Mesendoderm (in vitro differentiated cells): ENCODE measurements at regions not wholly inside any gene's neighbourhood (a gene's known extent, or its start where the extent isn't known, plus 50 kb on each side); places are given as distances from the start of the nearest gene placed in this dataset.

Source experiments
- DNase-seq: peaks from one replicate; pipeline ENCODE4 v3.0.0; 2013
- H2AK5ac ChIP-seq: 2 replicates; pipeline ENCODE4 v1.6.1; 2013; ENCODE audit warnings: low read length, inconsistent platforms
- H2BK120ac ChIP-seq: 2 replicates; pipeline ENCODE4 v1.6.1; 2013; ENCODE audit warnings: low read depth, mild to moderate bottlenecking, low read length, moderate library complexity, mixed read lengths
- H2BK15ac ChIP-seq: replicated peaks from 2 replicates; pipeline ENCODE4 v1.6.1; 2013; ENCODE audit warnings: low read depth, mild to moderate bottlenecking, moderate library complexity
- H2BK5ac ChIP-seq: 2 replicates; pipeline ENCODE4 v1.6.1; 2013; ENCODE audit warnings: low read length, inconsistent platforms
- H3K18ac ChIP-seq: 2 replicates; pipeline ENCODE4 v1.6.1; 2013; ENCODE audit warnings: mild to moderate bottlenecking, low read length, mixed read lengths
- H3K23ac ChIP-seq: one replicate; pipeline ENCODE4 v1.6.1; 2013; ENCODE audit warnings: low read length
- H3K27ac ChIP-seq: 2 replicates; pipeline ENCODE4 v1.5.1; 2013; ENCODE audit warnings: low read depth, mild to moderate bottlenecking, inconsistent platforms, low read length, moderate library complexity
- H3K27me3 ChIP-seq: 2 replicates; pipeline ENCODE4 v1.6.1; 2013; ENCODE audit warnings: low read length, control low read depth, mild to moderate bottlenecking, inconsistent platforms; ENCODE audit not compliant: insufficient read depth, poor library complexity
- H3K36me3 ChIP-seq: 2 replicates; pipeline ENCODE4 v1.6.1; 2013; ENCODE audit warnings: low read length, inconsistent platforms; ENCODE audit not compliant: control insufficient read depth, insufficient read depth
- H3K4ac ChIP-seq: one replicate; pipeline ENCODE4 v1.6.1; 2013; ENCODE audit warnings: low read depth, mild to moderate bottlenecking, low read length, moderate library complexity
- H3K4me1 ChIP-seq: 2 replicates; pipeline ENCODE4 v1.6.1; 2013; ENCODE audit warnings: low read depth, low read length, inconsistent platforms; ENCODE audit not compliant: control insufficient read depth
- H3K4me2 ChIP-seq: 2 replicates; pipeline ENCODE4 v1.6.1; 2013; ENCODE audit warnings: low read length
- H3K4me3 ChIP-seq: 2 replicates; pipeline ENCODE4 v1.5.1; 2013; ENCODE audit warnings: mild to moderate bottlenecking, low read length
- H3K56ac ChIP-seq: one replicate; pipeline ENCODE4 v1.6.1; 2013; ENCODE audit warnings: low read length
- H3K79me1 ChIP-seq: 2 replicates; pipeline ENCODE4 v1.6.1; 2013; ENCODE audit warnings: low read length, inconsistent platforms
- H3K79me2 ChIP-seq: 2 replicates; pipeline ENCODE4 v1.6.1; 2013; ENCODE audit warnings: mild to moderate bottlenecking, low read length; ENCODE audit not compliant: control insufficient read depth, insufficient read depth
- H3K9ac ChIP-seq: 2 replicates; pipeline ENCODE4 v1.6.1; 2013; ENCODE audit warnings: low read length, inconsistent platforms
- H4K5ac ChIP-seq: one replicate; pipeline ENCODE4 v1.6.1; 2013; ENCODE audit warnings: low read length
- H4K8ac ChIP-seq: one replicate; pipeline ENCODE4 v1.6.1; 2013; ENCODE audit warnings: low read depth, mild to moderate bottlenecking, control low read depth, low read length, moderate library complexity
- WGBS: extraction: QIAGEN DNeasy Blood & Tissue Kit; methylation state at CpG from one replicate; pipeline ENCODE4 v1.1.7; 2013; ENCODE audit warnings: low lambda C conversion rate, missing lambda C conversion rate; ENCODE audit not compliant: insufficient coverage; ENCODE audit errors: extremely low coverage; 5-methylcytosine and 5-hydroxymethylcytosine counted together

DNA sequence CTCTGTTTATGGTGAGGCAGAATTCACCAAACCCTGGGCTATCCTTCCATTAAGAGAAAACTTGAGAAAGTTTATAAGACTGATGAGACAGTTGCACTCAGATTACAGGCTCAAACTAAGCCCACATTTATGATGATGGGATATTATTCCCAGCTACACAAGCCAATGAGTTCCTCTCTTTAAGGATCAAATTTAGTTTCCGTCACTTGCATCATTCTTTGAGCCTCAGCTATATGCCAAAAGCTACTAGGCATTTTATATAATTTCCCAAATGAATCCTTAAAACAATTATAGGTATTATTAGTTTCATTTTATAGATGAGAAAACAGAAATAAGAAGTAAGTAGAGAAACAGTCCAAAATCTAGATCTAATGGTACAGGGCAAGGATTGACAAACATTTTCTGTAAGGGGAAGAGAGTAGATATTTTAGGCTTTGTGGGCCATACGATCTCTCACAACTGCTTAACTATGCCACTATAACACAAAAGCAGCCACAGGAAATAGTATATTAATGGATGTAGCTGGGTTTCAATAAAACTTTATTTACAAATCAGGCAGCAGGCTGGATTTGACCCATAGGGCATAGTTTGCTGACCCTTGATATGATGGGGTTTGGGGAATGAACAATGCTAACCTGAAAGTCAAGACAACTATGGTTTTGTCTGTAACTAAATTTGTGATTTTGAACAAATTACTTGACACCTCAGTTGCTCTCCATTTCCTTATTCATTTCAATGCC lies 91.8 kb upstream of the PLXNC1 start:
- Histone ChIP-seq H3K18ac (no peak overlapping the region), H3K4me1 (no peaks in the 10 kb centered on the region), H2BK5ac (no peak overlapping the region), H3K4ac (no peak overlapping the region), H3K4me2 (no peak overlapping the region), H3K27me3 (no peaks in the 10 kb centered on the region), H3K36me3 (no peaks in the 10 kb centered on the region), H2BK120ac (no peak overlapping the region), H4K8ac (no peak overlapping the region), H3K56ac (no peak overlapping the region), H2AK5ac (no peak overlapping the region), H3K27ac (no peak overlapping the region), H3K9ac (no peak overlapping the region), H3K79me2 (no peaks in the 10 kb centered on the region), H2BK15ac (no peak overlapping the region), H3K4me3 (no peak overlapping the region), H4K5ac (no peak overlapping the region), H3K79me1 (no peaks in the 10 kb centered on the region), H3K23ac (no peak overlapping the region)
- no peak for DNase-seq
- WGBS, result no CpG with 5 or more reads among the region's 2 CpGs

DNA sequence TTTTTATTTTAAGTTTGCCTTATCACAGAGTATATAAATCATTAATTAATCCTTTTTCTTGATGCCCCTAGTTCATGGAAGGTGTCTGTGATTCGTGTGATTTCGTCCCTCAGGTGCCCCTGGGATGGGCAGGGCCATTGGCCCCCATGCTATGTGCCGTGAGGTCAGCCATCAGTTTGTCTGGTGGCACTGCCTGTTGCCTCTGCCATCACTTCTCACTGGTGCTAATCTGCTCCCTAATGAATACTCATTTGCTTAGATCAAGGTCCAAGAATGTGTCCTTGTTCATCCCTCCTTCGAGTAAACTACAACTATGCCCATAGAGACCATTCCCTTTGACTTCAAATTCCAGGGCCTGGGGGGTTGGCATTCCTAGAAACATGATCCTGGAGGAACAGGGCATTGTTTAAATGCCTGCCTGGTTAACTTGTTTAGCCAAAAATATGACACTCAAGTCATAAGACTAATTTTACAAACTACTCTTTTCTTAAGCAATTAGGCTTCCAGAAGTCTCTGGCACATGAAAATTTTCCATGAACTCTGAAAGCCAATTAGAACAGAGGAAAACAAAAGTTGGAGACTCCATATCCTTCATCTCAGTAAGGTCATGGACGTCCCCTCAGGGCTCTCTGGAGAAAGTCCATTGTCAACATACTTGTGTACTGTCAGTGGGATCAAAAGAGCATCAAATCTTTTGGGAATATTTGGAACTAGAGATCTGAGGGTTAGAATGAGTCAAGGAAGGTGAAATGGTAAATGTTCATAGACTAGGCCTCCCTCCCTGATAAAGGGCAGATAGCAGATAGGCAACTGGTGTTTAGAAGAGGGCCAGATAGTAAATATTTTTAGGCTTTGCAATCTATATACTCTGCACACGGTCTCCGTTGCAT lies 90.9 kb upstream of the PLXNC1 start:
- no peak overlapping the region for H3K4me2 ChIP-seq
- DNase-seq, result peak; percentile 81
- no peaks in the 10 kb centered on the region for H3K79me2 ChIP-seq
- no peaks in the 10 kb centered on the region for H3K27me3 ChIP-seq
- H3K4me1 ChIP-seq, result no peaks in the 10 kb centered on the region
- no peaks in the 10 kb centered on the region for H3K36me3 ChIP-seq
- no peak overlapping the region for H3K4ac ChIP-seq
- no CpG with 5 or more reads among the region's 7 CpGs for WGBS
- H3K9ac ChIP-seq, result no peak overlapping the region
- no peak overlapping the region for H2BK120ac ChIP-seq
- H3K23ac ChIP-seq, result no peak overlapping the region
- no peak overlapping the region for H4K5ac ChIP-seq
- H3K79me1 ChIP-seq, result no peaks in the 10 kb centered on the region
- H2BK5ac ChIP-seq, result no peak overlapping the region
- no peak overlapping the region for H4K8ac ChIP-seq
- H3K18ac ChIP-seq, result no peak overlapping the region
- H3K4me3 ChIP-seq, result no peak overlapping the region
- H3K56ac ChIP-seq, result no peak overlapping the region
- no peak overlapping the region for H2AK5ac ChIP-seq
- no peak overlapping the region for H3K27ac ChIP-seq
- H2BK15ac ChIP-seq, result no peak overlapping the region

DNA sequence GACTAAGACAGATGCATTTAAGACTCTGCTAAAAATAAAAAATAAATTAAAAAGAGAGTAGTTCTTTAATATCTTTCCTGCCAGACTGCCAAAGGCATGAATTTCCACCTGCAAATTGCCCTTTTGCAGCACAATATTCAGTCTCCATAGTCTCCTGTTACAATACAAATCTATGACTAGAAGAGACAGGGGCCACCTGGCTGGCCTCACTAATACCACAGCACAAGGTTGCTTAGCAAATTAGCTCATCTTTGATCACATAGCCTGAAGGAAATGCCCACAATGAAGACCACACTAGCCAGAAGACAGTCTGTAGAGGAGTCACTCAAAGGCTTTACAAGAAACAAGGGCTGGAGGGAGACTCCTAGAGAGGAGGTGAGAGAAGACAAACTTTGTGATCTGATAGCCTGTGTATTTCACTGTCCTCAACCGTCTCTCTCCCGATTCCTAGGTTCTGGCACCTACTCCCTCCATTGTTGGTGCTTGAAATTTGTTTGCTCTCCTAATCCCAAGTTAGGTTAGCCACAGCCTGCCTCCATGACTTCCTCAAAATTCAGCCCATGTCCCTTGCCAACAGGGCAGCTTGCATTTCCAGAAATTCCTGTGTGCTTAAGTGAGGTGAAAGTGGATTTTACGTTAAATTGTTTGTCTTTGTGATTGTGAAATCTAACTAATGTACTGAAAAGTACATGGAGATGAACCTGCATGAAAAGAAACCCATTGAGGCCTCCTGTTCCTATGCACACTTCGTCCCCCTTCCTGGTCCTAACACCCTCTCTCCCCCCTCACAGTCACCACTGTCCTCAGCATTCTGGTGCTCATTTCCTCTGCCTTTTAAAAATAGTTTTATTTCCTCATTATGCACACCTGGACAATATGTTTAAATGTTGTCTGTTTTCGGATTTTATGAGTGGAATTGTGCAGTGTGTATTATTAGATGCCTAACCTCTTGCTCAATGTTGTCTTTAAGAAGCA lies 88.7 kb upstream of the PLXNC1 start:
- H3K4me3 ChIP-seq, result no peak overlapping the region

DNA sequence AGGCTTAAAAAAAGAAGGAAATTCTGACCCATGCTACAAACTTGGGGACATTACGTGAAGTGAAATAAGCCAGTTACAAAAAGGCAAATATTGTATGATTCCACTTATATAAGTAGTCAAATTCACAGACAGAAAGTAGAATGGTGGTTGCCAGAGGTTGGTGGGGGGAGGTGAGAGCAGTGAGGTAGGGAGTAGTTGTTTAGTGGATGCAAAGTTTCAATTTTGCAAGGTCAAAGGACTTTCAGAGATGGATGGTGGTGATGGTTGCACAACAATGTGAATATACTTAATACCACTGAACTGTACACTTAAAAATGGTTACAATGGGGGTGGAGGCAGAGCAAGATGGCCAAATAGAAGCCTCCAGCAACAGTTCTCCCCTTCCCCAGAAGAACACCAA lies 86.2 kb upstream of the PLXNC1 start:
- Histone ChIP-seq H3K79me1 (no peaks in the 10 kb centered on the region), H4K5ac (no peak overlapping the region), H2BK5ac (no peak overlapping the region), H3K18ac (no peak overlapping the region), H2BK120ac (no peak overlapping the region), H3K27me3 (no peaks in the 10 kb centered on the region), H3K4ac (no peak overlapping the region), H3K56ac (no peak overlapping the region), H2BK15ac (no peak overlapping the region), H3K4me3 (no peak overlapping the region), H4K8ac (no peak overlapping the region), H3K4me2 (no peak overlapping the region), H3K9ac (no peak overlapping the region), H3K4me1 (no peaks in the 10 kb centered on the region), H3K79me2 (no peaks in the 10 kb centered on the region), H3K23ac (no peak overlapping the region), H3K27ac (no peak overlapping the region), H2AK5ac (no peak overlapping the region), H3K36me3 (no peaks in the 10 kb centered on the region)
- DNase-seq, result no peak
- WGBS, result no CpG with 5 or more reads among the region's 1 CpG

More for the DNA sequence above, 88.7 kb upstream of the PLXNC1 start:
- WGBS, result no CpG with 5 or more reads among the region's 5 CpGs
- no peak overlapping the region for H4K8ac ChIP-seq
- H3K4me1 ChIP-seq, result no peaks in the 10 kb centered on the region
- no peak overlapping the region for H3K18ac ChIP-seq
- DNase-seq, result no peak
- no peaks in the 10 kb centered on the region for H3K36me3 ChIP-seq
- no peak overlapping the region for H2BK15ac ChIP-seq
- H2BK120ac ChIP-seq, result no peak overlapping the region
- H3K79me2 ChIP-seq, result no peaks in the 10 kb centered on the region
- no peak overlapping the region for H3K23ac ChIP-seq
- H3K4ac ChIP-seq, result no peak overlapping the region
- no peak overlapping the region for H3K27ac ChIP-seq
- no peaks in the 10 kb centered on the region for H3K27me3 ChIP-seq
- no peak overlapping the region for H2BK5ac ChIP-seq
- H3K4me2 ChIP-seq, result no peak overlapping the region
- no peak overlapping the region for H3K56ac ChIP-seq
- H2AK5ac ChIP-seq, result no peak overlapping the region
- H3K9ac ChIP-seq, result no peak overlapping the region
- no peaks in the 10 kb centered on the region for H3K79me1 ChIP-seq
- H4K5ac ChIP-seq, result no peak overlapping the region

DNA sequence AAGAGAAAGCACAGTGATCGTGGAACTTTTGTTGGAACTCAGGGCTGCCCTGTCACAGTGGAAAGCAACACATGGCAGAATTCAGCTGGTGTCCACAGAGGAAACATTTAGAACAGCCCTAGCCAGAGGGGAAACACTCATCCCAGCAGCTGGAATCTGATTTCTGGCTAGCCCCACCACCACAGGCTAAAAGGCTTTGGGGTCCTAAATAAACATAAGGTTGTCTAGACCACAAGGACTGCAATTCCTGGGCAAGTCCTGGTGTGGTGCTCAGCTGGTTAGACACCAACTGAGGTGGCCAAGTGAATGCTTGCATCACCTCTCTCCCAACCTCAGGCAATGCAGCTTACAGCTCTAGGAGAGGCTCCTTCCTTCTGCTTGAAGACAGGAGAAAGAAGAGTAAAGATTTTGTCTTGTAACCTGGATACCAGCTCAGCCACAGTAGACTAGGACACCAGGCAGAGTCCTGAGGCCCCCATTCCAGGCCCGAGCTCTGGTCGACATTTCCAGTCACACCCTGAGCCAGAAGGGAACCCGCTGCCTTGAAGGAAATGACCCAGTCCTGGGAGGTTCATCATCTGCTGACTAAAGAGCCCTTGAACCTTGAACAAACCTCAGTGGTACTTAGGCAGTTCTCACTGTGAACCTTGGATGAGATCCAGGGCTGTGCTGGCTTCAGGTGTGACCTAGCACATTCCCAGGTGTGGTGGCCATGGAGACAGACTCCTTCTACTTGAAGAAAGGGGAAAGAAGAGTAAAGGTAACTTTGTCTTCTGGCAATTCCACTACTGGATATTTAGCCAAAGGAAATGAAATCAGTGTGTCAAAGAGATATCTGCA lies 85.4 kb upstream of the PLXNC1 start:
- WGBS, result no CpG with 5 or more reads among the region's 4 CpGs
- H3K4me3 ChIP-seq, result no peak overlapping the region

More for the DNA sequence above, 85.4 kb upstream of the PLXNC1 start:
- Histone ChIP-seq H2BK120ac (no peak overlapping the region), H3K27ac (no peak overlapping the region), H3K79me2 (no peaks in the 10 kb centered on the region), H3K27me3 (no peaks in the 10 kb centered on the region), H2BK15ac (no peak overlapping the region), H3K23ac (no peak overlapping the region), H3K56ac (no peak overlapping the region), H3K4ac (no peak overlapping the region), H2BK5ac (no peak overlapping the region), H3K9ac (no peak overlapping the region), H3K36me3 (no peaks in the 10 kb centered on the region), H4K5ac (no peak overlapping the region), H4K8ac (no peak overlapping the region), H2AK5ac (no peak overlapping the region), H3K18ac (no peak overlapping the region), H3K4me1 (no peaks in the 10 kb centered on the region), H3K4me2 (no peak overlapping the region), H3K79me1 (no peaks in the 10 kb centered on the region)
- DNase-seq, result no peak
